ENCODE measurements at regions not wholly inside any gene's neighbourhood (a gene's known extent, or its start where the extent isn't known, plus 50 kb on each side); places are given as distances from the start of the nearest gene placed in this dataset.

- TF ChIP-seq CTCF (IDR thresholded peaks at IDR 0.05; ENCODE audit: insufficient read depth, low read length, poor library complexity, severe bottlenecking) = no peak
- Histone ChIP-seq H3K36me3 (ENCODE audit: control insufficient read depth, insufficient read depth, low read length) (no peaks in the 10 kb centered on the region), H3K4me3 (ENCODE audit: low read depth, low read length) (no peak overlapping the region), H3K27me3 (ENCODE audit: control insufficient read depth, insufficient read depth, low read length) (no peaks in the 10 kb centered on the region)
- peak; percentile 25 for DNase-seq (ENCODE audit: low read depth)
Measured at GRCh38 chr12:127811988-127812387, 455.0 kb upstream of the TMEM132C start.

GRCh38 chr12:127813147-127813546 lies 453.8 kb upstream of the TMEM132C start:
- Histone ChIP-seq H3K36me3 (ENCODE audit: control insufficient read depth, insufficient read depth, low read length) (no peaks in the 10 kb centered on the region), H3K4me3 (ENCODE audit: low read depth, low read length) (no peak overlapping the region), H3K27me3 (ENCODE audit: control insufficient read depth, insufficient read depth, low read length) (no peaks in the 10 kb centered on the region)
- TF ChIP-seq CTCF (IDR thresholded peaks at IDR 0.05; ENCODE audit: insufficient read depth, low read length, poor library complexity, severe bottlenecking) = no peak
- no peak for DNase-seq (ENCODE audit: low read depth)

- DNase-seq (ENCODE audit: low read depth) = no peak
- TF ChIP-seq CTCF (IDR thresholded peaks at IDR 0.05; ENCODE audit: insufficient read depth, low read length, poor library complexity, severe bottlenecking) = no peak
- Histone ChIP-seq H3K36me3 (ENCODE audit: control insufficient read depth, insufficient read depth, low read length) (no peaks in the 10 kb centered on the region), H3K27me3 (ENCODE audit: control insufficient read depth, insufficient read depth, low read length) (no peaks in the 10 kb centered on the region), H3K4me3 (ENCODE audit: low read depth, low read length) (no peak overlapping the region)
Measured at GRCh38 chr12:127819056-127819455, 447.9 kb upstream of the TMEM132C start.

- TF ChIP-seq CTCF (IDR thresholded peaks at IDR 0.05; ENCODE audit: insufficient read depth, low read length, poor library complexity, severe bottlenecking) = no peak
- Histone ChIP-seq H3K27me3 (ENCODE audit: control insufficient read depth, insufficient read depth, low read length) (no peaks in the 10 kb centered on the region), H3K4me3 (ENCODE audit: low read depth, low read length) (no peak overlapping the region), H3K36me3 (ENCODE audit: control insufficient read depth, insufficient read depth, low read length) (no peaks in the 10 kb centered on the region)
- no peak for DNase-seq (ENCODE audit: low read depth)
Measured at GRCh38 chr12:127820271-127820670, 446.7 kb upstream of the TMEM132C start.

- H3K36me3 ChIP-seq (ENCODE audit: control insufficient read depth, insufficient read depth, low read length) = no peaks in the 10 kb centered on the region
- no peak for TF ChIP-seq CTCF (IDR thresholded peaks at IDR 0.05; ENCODE audit: insufficient read depth, low read length, poor library complexity, severe bottlenecking)
- H3K27me3 ChIP-seq (ENCODE audit: control insufficient read depth, insufficient read depth, low read length) = no peaks in the 10 kb centered on the region
Measured at GRCh38 chr12:127820846-127821245, 446.1 kb upstream of the TMEM132C start.

GRCh38 chr12:127822809-127823411 lies 444.1 kb upstream of the TMEM132C start:
- Histone ChIP-seq H3K4me3 (ENCODE audit: low read depth, low read length) (no peak overlapping the region), H3K36me3 (ENCODE audit: control insufficient read depth, insufficient read depth, low read length) (no peaks in the 10 kb centered on the region), H3K27me3 (ENCODE audit: control insufficient read depth, insufficient read depth, low read length) (no peaks in the 10 kb centered on the region)
- TF ChIP-seq CTCF (IDR thresholded peaks at IDR 0.05; ENCODE audit: insufficient read depth, low read length, poor library complexity, severe bottlenecking) = no peak
- DNase-seq (ENCODE audit: low read depth) = no peak

More at GRCh38 chr12:127820846-127821245, 446.1 kb upstream of the TMEM132C start:
- no peak for DNase-seq (ENCODE audit: low read depth)
- H3K4me3 ChIP-seq (ENCODE audit: low read depth, low read length) = no peak overlapping the region
